GM12878 (cell line): ENCODE measurements at regions not wholly inside any gene's neighbourhood (a gene's known extent, or its start where the extent isn't known, plus 50 kb on each side); places are given as distances from the start of the nearest gene placed in this dataset.

Experiments
- ATAC-seq: fragments of 200-7000 bp; cut with Tn5 transposase; 3 replicates; pipeline ENCODE4 v1.9.1; 2020; ENCODE audit warnings: mild to moderate bottlenecking, moderate library complexity
- BruUV-seq: library from RNA; stranded (reverse); fragments of 400-500 nt; replicated peaks from 2 replicates; lab custom pipeline; 2021; lab: Mats Ljungman, UMichigan
- CTCF ChIA-PET: fragments of 300-600 bp; sonication (Branson Sonifier 250); formaldehyde crosslinking; extraction: SDS; loops from one replicate; lab custom pipeline; 2021; ENCODE audit warnings: inconsistent platforms; lab: Yijun Ruan, JAX
- POLR2A ChIA-PET: fragments of 350-600 bp; formaldehyde crosslinking; extraction: SDS; loops from one replicate; lab custom pipeline; 2021; ENCODE audit warnings: inconsistent platforms; lab: Charles Lee
- RAD21 ChIA-PET: fragments of 300-600 bp; sonication (Branson Sonifier 250); formaldehyde crosslinking; loops from one replicate; lab custom pipeline; 2023; ENCODE audit warnings: antibody characterized with exemption; ENCODE audit not compliant: unreplicated experiment; lab: Charles Lee
- SMC1A ChIA-PET: fragments of 300-600 bp; sonication (Branson Sonifier 250); formaldehyde crosslinking; loops from one replicate; lab custom pipeline; 2023; ENCODE audit not compliant: unreplicated experiment, uncharacterized antibody; lab: Charles Lee
- DNase-seq: peaks from one replicate; pipeline ENCODE4 v3.0.0-alpha.2; 2011; ENCODE audit warnings: low read depth, low spot score
- FAIRE-seq: peaks from 3 replicates; lab custom pipeline; 2011; peaks lifted over from hg19 to GRCh38; lab: Jason Lieb, UNC
- H2AFZ ChIP-seq: 2 replicates; pipeline ENCODE4 v1.6.0; 2011; ENCODE audit warnings: low read depth, low read length, control low read depth; ENCODE audit not compliant: control insufficient read depth
- H3K27ac ChIP-seq: 2 replicates; pipeline ENCODE4 v1.5.1; 2011; ENCODE audit warnings: control low read depth; ENCODE audit not compliant: control insufficient read depth, insufficient read depth
- H3K27me3 ChIP-seq, 2 experiments: replicated peaks in 1 of 2; 2 replicates each; pipeline versions ENCODE4 v1.6.0 to v1.6.1; 2011; ENCODE audit warnings: low read length in 1 of 2; ENCODE audit not compliant: control insufficient read depth in 2 of 2, insufficient read depth in 2 of 2
- H3K36me3 ChIP-seq, 2 experiments: 2 replicates each; pipeline ENCODE4 v1.5.1; 2011; ENCODE audit warnings: low read length in 1 of 2; ENCODE audit not compliant: control insufficient read depth in 2 of 2, insufficient read depth in 2 of 2
- H3K4me1 ChIP-seq: 2 replicates; pipeline ENCODE4 v1.6.1; 2011; ENCODE audit warnings: mild to moderate bottlenecking, low read length, moderate library complexity, mixed read lengths; ENCODE audit not compliant: control insufficient read depth, insufficient read depth
- H3K4me2 ChIP-seq: 2 replicates; pipeline ENCODE4 v1.6.0; 2011; ENCODE audit warnings: control low read depth; ENCODE audit not compliant: control insufficient read depth, insufficient read depth
- H3K4me3 ChIP-seq: fragments of 200-600 bp; sonication (generic); 2 replicates; pipeline ENCODE4 v1.5.1; 2016
- H3K79me2 ChIP-seq: 2 replicates; pipeline ENCODE4 v1.6.0; 2011; ENCODE audit warnings: low read length; ENCODE audit not compliant: control insufficient read depth, insufficient read depth
- H3K9ac ChIP-seq: 2 replicates; pipeline ENCODE4 v1.8.0; 2011; ENCODE audit warnings: low read length, control low read depth, mixed read lengths; ENCODE audit not compliant: control insufficient read depth, insufficient read depth
- H3K9me3 ChIP-seq: replicated peaks from 3 replicates; pipeline ENCODE4 v1.5.1; 2011; ENCODE audit warnings: mild to moderate bottlenecking, low read length; ENCODE audit not compliant: control insufficient read depth, insufficient read depth
- H4K20me1 ChIP-seq: 2 replicates; pipeline ENCODE4 v1.6.0; 2011; ENCODE audit not compliant: control insufficient read depth, insufficient read depth
- BCL3 ChIP-seq: IDR thresholded peaks from 2 replicates; pipeline ENCODE4 v1.6.1; 2011; ENCODE audit warnings: borderline replicate concordance, low read depth, mild to moderate bottlenecking, moderate library complexity, low read length; ENCODE audit not compliant: insufficient read depth, poor library complexity, severe bottlenecking
- BHLHE40 ChIP-seq, 2 experiments: fragments of 450-650 bp in 1 of 2; IDR thresholded peaks; 2 replicates each; pipeline ENCODE4 v1.6.1; 2011 to 2017; ENCODE audit warnings: low read depth in 2 of 2, borderline replicate concordance in 1 of 2, improper control_type of control experiment in 1 of 2, low read length in 1 of 2, mild to moderate bottlenecking in 1 of 2
- BRCA1 ChIP-seq: IDR thresholded peaks from 2 replicates; pipeline ENCODE4 v1.6.1; 2011; ENCODE audit warnings: low read depth, low read length, improper control_type of control experiment
- CHD4 ChIP-seq: fragments of 200-600 bp; sonication (generic); IDR thresholded peaks from 2 replicates; pipeline ENCODE4 v1.6.1; 2016; ENCODE audit warnings: mild to moderate bottlenecking
- CREB1 ChIP-seq: IDR thresholded peaks from 2 replicates; pipeline ENCODE4 v1.6.1; 2012; ENCODE audit warnings: low read depth, mild to moderate bottlenecking, inconsistent platforms
- EED ChIP-seq: sonication (generic); IDR thresholded peaks from 2 replicates; pipeline ENCODE4 v1.6.1; 2016; ENCODE audit warnings: antibody characterized with exemption, low read depth
- EGR1 ChIP-seq, 2 experiments: IDR thresholded peaks; 1 replicate in 1 of 2; 2 replicates in 1 of 2; pipeline ENCODE4 v1.6.1; 2011 to 2012; ENCODE audit warnings: low read depth in 2 of 2, low read length in 2 of 2, borderline replicate concordance in 1 of 2, mild to moderate bottlenecking in 1 of 2, moderate library complexity in 1 of 2
- IRF5 ChIP-seq: fragments of 450-650 bp; IDR thresholded peaks from 2 replicates; pipeline ENCODE4 v1.6.1; 2017; ENCODE audit warnings: borderline replicate concordance
- MTA2 ChIP-seq: fragments of 450-650 bp; IDR thresholded peaks from 2 replicates; pipeline ENCODE4 v1.6.1; 2016; ENCODE audit warnings: low read depth, mild to moderate bottlenecking, moderate library complexity
- MXI1 ChIP-seq: fragments of 150-350 bp; IDR thresholded peaks from 2 replicates; pipeline ENCODE4 v1.6.1; 2011; ENCODE audit warnings: low read depth, mild to moderate bottlenecking, inconsistent platforms, low read length, improper control_type of control experiment
- NBN ChIP-seq: fragments of 450-650 bp; IDR thresholded peaks from 2 replicates; pipeline ENCODE4 v1.6.1; 2016
- NFYA ChIP-seq: IDR thresholded peaks from 2 replicates; pipeline ENCODE4 v1.6.1; 2011; ENCODE audit warnings: low read depth, mild to moderate bottlenecking, low read length, improper control_type of control experiment, borderline replicate concordance
- NR2C1 ChIP-seq: fragments of 450-650 bp; IDR thresholded peaks from 2 replicates; pipeline ENCODE4 v1.6.1; 2017; ENCODE audit warnings: antibody characterized with exemption, mild to moderate bottlenecking, moderate library complexity
- NRF1 ChIP-seq: conservative IDR thresholded peaks from 2 replicates; pipeline ENCODE4 v1.6.1; 2011; ENCODE audit warnings: mild to moderate bottlenecking, low read depth, low read length, improper control_type of control experiment
- POLR2AphosphoS2 ChIP-seq: IDR thresholded peaks from 2 replicates; pipeline ENCODE4 v1.6.1; 2011; ENCODE audit warnings: low read depth, mild to moderate bottlenecking, low read length, improper control_type of control experiment, moderate library complexity
- REST ChIP-seq: IDR thresholded peaks from 2 replicates; pipeline ENCODE4 v1.6.1; 2012; ENCODE audit warnings: mild to moderate bottlenecking, low read depth, low read length
- SMARCA5 ChIP-seq: fragments of 450-650 bp; IDR thresholded peaks from 2 replicates; pipeline ENCODE4 v1.6.1; 2017; ENCODE audit warnings: mild to moderate bottlenecking
- SRF ChIP-seq, 2 experiments: IDR thresholded peaks; 2 replicates each; pipeline ENCODE4 v1.6.1; 2011; ENCODE audit warnings: low read depth in 2 of 2, low read length in 2 of 2, mild to moderate bottlenecking in 1 of 2, moderate library complexity in 1 of 2
- YY1 ChIP-seq: IDR thresholded peaks from 2 replicates; pipeline ENCODE4 v1.6.1; 2011; ENCODE audit warnings: low read depth, mild to moderate bottlenecking, low read length
- WGBS: methylation state at CpG from one replicate; pipeline ENCODE4 v1.1.6; 2016; ENCODE audit warnings: low lambda C conversion rate; ENCODE audit not compliant: insufficient replicate concordance, insufficient coverage; ENCODE audit errors: missing lambda C conversion rate; 5-methylcytosine and 5-hydroxymethylcytosine counted together
- in situ Hi-C: fragments of 300-500 bp; cut with MboI; formaldehyde crosslinking; loops from 9 replicates; pipeline ENCODE4 v1.14.3; 2018; ENCODE audit warnings: mixed read lengths
- intact Hi-C: fragments of 100-400 bp; cut with micrococcal nuclease; formaldehyde crosslinking; loops from one replicate; pipeline ENCODE4 v1.14.2; 2022; ENCODE audit not compliant: unreplicated experiment

- TF ChIP-seq CHD4 (no peak), CREB1 (no peak), EGR1 (IDR thresholded peaks at IDR 0.05; ENCODE audit: borderline replicate concordance in 1 of 2, low read depth in 2 of 2, low read length in 2 of 2) (no peak), SRF (IDR thresholded peaks at IDR 0.05; ENCODE audit: low read depth in 2 of 2, low read length in 2 of 2) (no peak), MTA2 (no peak), NBN (no peak), NR2C1 (no peak), BCL3 (no peak), BRCA1 (no peak), YY1 (no peak), POLR2AphosphoS2 (no peak)
Observed at GRCh38 chr12:68453876-68454275, 121.7 kb upstream of the MDM1 start (continued).

GRCh38 chr12:68454892-68455291 is 122.7 kb upstream of the MDM1 start:
- no TSS peak for BruUV-seq
- no peak for TF ChIP-seq NRF1
- TF ChIP-seq REST, result no peak
- no peak for TF ChIP-seq EED
- no peak for TF ChIP-seq SMARCA5
- TF ChIP-seq IRF5, result no peak
- no peak for TF ChIP-seq NFYA
- no peak for TF ChIP-seq MXI1
- no peak for TF ChIP-seq MTA2
- no peak for TF ChIP-seq BHLHE40 (IDR thresholded peaks at IDR 0.05; ENCODE audit: borderline replicate concordance in 1 of 2, low read depth in 2 of 2, low read length in 1 of 2)

More at GRCh38 chr12:68454892-68455291, 122.7 kb upstream of the MDM1 start:
- intact Hi-C loops, result no loop called here
- ChIA-PET CTCF (interaction anchor here (0.6 to 1.9 kb wide), 7 partner anchors 8 to 96 kb away, joined by 3 to 17 read pairs (median 4); no protein-coding TSS in a partner anchor), POLR2A (interaction anchor here (1.1 to 2.5 kb wide), 4 partner anchors 8 to 27 kb away, joined by 3 to 9 read pairs (median 8); no protein-coding TSS in a partner anchor), RAD21 (interaction anchor here (0.7 to 8.7 kb wide), 6 partner anchors 8 to 82 kb away, joined by 3 to 93 read pairs (median 4); no protein-coding TSS in a partner anchor), SMC1A (interaction anchor here (0.7 to 2.5 kb wide), 18 partner anchors 8 to 178 kb away, joined by 3 to 16 read pairs (median 4); partner anchors contain the start of gene RAP1B)
- no peak overlapping the region for H3K4me2 ChIP-seq
- ATAC-seq (no peak), FAIRE-seq (no peak), DNase-seq (no peak)
- in situ Hi-C loops, result no loop called here
- no peaks in the 10 kb centered on the region for H4K20me1 ChIP-seq
- no peaks in the 10 kb centered on the region for H3K27me3 ChIP-seq
- no peak overlapping the region for H3K9ac ChIP-seq
- no peak overlapping the region for H3K27ac ChIP-seq
- 3% methylated on average over 3 of the region's 3 CpGs for WGBS
- H3K9me3 ChIP-seq, result no peaks in the 10 kb centered on the region; the same call in 2 of the 3 replicates
- peaks cover 32% of the 10 kb centered on the region for H3K4me1 ChIP-seq
- peak overlapping the region; percentile 86; the same call in 1 of the 2 replicates for H2AFZ ChIP-seq
- no peaks in the 10 kb centered on the region for H3K36me3 ChIP-seq
- H3K4me3 ChIP-seq, result no peak overlapping the region
- H3K79me2 ChIP-seq, result no peaks in the 10 kb centered on the region
